Gastroesophageal sphincter (tissue), 2 donors: ENCODE measurements at regions not wholly inside any gene's neighbourhood (a gene's known extent, or its start where the extent isn't known, plus 50 kb on each side); places are given as distances from the start of the nearest gene placed in this dataset.

Experiments
- POLR2A ChIP-seq, 2 donors: fragments of 450-650 bp; IDR thresholded peaks; one replicate each; pipeline ENCODE4 v1.6.1; 2017; ENCODE audit warnings: antibody characterized with exemption in 2 of 2, mild to moderate bottlenecking in 2 of 2, moderate library complexity in 1 of 2
- POLR2AphosphoS5 ChIP-seq: sonication (generic); formaldehyde crosslinking; IDR thresholded peaks from one replicate; pipeline ENCODE4 v1.6.1; 2017; ENCODE audit warnings: antibody characterized with exemption

- TF ChIP-seq POLR2AphosphoS5 = no peak
- TF ChIP-seq POLR2A (IDR thresholded peaks at IDR 0.05) = no peak
Measured at GRCh38 chr7:157079116-157079515, 59.6 kb upstream of the UBE3C start.
